ENCODE measurements at regions not wholly inside any gene's neighbourhood (a gene's known extent, or its start where the extent isn't known, plus 50 kb on each side); places are given as distances from the start of the nearest gene placed in this dataset.
A peak's percentile ranks its signal among the peaks of the same experiment; 100 is the strongest.
"Not testable (repeated sequence)": the region's sequence is repeated elsewhere in the genome, so short reads cannot be mapped to it uniquely, and the experiment has no call there.

- no peak for DNase-seq
Observed at GRCh38 chr10:64091897-64092296, 570.7 kb downstream of the REEP3 start.

DNA sequence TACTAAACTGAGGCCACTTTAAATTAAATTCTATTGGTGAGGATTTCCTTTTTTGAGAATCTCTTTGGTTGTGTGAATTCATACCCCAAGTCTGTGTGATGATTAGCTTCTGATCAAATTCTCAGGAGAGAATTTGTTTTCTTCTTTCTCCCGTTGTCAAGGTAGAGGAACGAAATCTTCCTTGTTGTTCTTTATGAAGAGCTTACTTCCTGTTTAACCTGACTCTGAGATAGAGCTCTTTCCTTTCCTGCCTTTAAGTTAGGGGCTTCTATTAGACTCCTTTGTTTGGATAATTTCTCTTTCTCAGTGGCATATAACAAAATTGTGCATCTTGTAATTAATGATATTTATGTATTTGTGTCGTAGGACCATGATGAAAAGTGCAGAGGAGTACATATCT is 572.1 kb downstream of the REEP3 start:
- DNase-seq, result no peak

DNA sequence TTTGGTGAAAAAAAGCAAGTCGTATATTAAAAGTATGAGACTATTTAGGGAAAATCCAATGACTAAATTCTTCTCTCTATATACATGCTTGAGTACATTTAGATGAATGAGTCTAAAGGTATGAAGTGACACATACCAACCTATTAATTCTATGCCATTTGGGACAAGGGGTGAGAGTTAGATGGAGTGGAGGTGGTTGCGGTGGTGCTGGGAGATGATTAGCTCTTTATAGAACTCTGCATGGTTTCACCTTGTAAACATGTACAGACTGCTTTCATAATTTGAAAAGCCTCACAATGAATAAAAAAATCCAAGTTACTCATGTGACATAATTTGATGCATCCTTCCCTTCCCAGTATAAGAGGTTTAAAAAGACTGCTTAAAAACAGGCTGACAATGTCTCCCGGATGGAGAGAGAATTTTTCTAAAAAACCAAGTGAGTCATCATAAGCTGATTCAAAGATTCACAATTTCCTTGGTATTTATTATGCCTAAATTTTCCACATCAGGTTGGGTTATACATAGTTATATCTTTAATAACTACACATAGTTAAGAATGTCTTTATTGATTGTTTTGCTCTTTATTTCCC is 572.8 kb downstream of the REEP3 start:
- DNase-seq, result no peak

- DNase-seq, result no peak
Observed at GRCh38 chr10:64096941-64097340, 575.7 kb downstream of the REEP3 start.

- no peak for DNase-seq
Observed at GRCh38 chr10:64097391-64098122, 576.4 kb downstream of the REEP3 start.

GRCh38 chr10:64098994-64099393 is 577.8 kb downstream of the REEP3 start:
- no peak for DNase-seq

DNA sequence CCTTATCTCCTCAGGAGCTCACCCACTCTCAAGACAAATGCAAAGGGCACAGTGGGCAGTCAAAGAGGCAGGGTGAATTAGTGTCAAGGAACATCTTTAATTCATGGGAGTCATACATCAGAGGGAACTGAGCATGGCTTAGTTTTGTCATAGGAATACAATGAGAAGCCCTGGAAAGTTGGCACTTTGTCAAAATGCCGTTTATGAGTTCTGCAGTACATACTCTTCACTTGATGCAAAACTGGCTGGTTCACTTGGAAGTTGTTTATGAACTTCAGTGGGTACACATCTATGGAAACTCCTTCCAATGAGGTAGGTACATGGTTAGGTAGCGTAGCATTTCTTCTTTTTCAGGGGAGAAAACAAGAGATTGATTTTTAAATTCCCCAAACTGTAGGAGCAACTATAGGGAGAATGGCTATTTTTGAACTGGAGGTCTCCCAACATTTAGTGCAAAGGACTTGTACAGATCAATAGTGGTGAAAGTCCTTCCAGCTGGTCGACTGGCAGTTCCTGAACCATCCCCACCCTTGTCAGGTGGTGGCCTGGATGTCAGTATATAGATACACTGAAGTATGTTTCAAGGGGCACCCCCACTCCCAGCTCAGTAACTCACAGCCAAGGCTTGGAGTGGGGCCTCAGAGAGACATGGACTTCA is 580.5 kb downstream of the REEP3 start:
- DNase-seq, result no peak

GRCh38 chr10:64102264-64102633 is 581.0 kb downstream of the REEP3 start:
- DNase-seq, result no peak

DNA sequence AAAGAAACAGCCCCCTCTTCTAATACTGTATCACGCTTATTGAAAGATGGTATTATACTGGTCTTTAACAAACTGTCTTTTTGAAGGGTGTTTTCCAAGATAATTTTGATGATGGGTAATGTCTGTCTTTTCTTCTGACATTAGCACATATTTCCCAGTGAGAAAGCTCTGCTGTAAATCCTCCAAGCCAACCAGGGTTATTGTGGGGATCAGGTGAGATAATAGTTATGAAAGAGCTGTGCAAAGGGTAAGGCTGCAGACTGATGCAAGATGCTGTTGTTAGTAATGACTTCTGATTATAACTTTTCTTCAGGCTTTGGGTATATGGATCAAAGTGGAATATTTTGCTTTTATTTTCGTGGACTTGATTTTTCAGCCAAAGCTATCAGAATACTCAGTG is 581.7 kb downstream of the REEP3 start:
- DNase-seq, result no peak

- DNase-seq, result no peak
Observed at GRCh38 chr10:64103750-64104470, 582.7 kb downstream of the REEP3 start.

GRCh38 chr10:64109926-64110495 is 588.8 kb downstream of the REEP3 start:
- no peak for DNase-seq

DNA sequence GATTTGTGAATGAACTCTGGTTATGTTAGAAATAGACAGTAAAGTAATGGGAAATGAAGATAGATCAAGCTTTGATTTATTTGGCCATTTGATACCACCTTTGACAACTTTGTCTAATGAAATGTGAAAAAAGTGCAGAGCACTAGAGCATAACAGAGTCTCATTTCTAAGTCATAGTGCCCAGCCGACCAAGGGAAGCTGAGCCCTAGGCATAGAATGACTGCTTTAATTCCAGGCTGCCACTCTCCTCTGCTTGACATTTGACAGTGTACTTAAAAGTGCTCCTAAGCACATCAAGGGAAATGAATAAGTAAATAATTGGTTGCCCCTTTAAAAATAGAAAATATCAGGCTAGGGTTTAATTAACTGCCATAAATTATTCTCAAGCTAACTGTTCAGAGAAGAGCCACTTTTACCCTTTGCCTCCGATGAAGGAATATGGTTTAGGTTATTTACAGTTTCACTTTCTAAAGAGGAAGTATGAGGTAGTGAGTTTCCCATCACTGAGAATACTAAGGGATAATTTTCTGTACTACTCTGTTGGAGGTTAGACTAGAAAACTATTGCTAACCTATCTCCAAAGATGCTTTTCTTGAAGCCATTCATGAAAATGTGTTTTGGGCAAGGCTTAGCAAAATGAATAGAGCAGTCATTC is 591.6 kb downstream of the REEP3 start:
- DNase-seq, result no peak

GRCh38 chr10:64113375-64113774 is 592.2 kb downstream of the REEP3 start:
- DNase-seq, result no peak

DNA sequence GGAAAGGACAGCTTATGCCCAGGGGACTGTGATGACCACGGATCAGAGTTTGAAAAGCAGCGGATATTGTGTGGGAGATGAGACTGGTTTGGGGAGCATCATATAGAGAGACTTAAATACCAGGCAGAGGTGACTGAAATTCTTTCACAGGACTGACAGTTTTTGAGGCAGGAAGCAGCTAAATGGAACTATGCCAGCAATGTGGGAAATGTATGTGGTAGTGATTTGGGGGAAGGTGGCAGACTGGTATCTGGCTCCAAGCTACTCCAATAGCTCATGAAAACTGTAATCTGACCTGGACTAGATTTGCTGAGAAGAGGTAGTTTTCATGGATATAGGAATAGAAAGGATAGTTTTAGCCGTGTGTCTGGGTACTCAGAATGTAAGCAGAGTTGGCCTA is 592.6 kb downstream of the REEP3 start:
- no peak for DNase-seq

DNA sequence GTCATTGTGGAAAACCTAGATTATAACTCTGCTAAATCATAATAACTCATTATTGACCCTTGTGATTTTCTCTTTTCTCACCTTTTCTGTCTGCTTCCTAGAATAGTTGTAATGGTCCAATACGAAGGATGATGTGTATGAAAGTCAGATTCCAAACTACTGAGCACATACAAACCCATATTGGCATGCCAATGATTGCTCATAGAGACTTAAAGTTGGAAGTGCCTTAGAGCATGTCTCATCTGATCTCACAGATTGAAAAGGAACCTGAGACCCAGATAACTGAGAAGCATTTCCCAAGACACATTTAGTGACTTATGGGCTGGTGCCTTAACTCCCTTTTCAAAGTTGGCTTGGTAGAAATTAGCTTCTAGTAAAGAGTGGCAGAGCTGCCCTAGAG is 594.3 kb downstream of the REEP3 start:
- DNase-seq, result no peak

DNA sequence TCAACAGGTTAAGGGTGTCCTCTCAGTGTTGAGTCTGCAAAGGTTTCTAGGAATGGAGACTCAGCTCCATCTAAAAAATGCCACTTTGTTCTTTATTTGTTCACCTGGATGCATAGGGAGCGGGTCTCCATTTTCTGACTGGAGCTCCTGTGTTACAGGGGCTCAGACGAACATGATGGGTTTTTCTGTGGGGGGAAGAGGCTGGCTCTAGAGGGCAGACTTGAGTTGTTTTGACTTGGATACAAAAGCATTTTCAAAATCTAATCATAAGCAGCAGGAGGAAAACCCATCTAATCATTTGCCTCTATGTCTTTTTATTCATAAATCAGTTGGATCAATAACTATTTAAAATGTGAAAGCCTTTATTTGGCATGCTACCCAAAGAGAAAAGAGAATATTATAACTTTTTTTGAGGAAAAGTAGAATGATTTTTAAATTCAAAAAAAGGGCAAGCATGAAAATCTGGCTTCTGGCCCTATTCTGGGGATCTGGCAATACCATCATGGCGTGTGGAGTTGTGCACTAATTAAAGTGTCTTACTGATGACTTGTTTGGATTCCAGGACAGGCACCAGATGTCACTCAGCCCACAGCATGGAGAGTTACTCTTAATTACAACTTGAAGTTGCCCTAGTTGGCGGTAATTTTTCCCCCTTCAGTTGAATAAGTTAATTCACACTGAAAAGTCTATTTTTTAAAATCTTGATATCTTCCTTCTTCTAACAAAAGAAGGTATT is 594.9 kb downstream of the REEP3 start:
- DNase-seq, result peak in 1 of 2 experiments; percentile 22

DNA sequence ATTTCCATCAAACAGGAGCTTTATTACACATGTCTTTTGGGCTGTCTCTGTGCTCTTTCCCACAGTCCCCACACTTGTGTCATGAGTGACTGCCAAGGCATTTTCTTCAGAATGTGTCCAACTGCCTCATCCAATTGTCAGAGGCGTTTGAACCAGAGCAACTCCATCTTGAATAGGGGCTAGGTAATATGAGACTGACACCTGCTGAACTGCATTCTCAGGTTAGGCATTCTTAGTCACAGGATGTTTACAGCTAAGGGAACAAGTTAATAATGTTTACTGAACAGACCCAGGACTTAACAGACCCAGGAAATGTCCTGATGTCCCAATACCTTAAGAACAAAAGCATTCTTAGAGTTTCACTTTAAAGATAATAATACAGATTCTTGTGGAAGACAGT is 595.5 kb downstream of the REEP3 start:
- no peak for DNase-seq

GRCh38 chr10:64118736-64119135 is 597.5 kb downstream of the REEP3 start:
- no peak for DNase-seq

DNA sequence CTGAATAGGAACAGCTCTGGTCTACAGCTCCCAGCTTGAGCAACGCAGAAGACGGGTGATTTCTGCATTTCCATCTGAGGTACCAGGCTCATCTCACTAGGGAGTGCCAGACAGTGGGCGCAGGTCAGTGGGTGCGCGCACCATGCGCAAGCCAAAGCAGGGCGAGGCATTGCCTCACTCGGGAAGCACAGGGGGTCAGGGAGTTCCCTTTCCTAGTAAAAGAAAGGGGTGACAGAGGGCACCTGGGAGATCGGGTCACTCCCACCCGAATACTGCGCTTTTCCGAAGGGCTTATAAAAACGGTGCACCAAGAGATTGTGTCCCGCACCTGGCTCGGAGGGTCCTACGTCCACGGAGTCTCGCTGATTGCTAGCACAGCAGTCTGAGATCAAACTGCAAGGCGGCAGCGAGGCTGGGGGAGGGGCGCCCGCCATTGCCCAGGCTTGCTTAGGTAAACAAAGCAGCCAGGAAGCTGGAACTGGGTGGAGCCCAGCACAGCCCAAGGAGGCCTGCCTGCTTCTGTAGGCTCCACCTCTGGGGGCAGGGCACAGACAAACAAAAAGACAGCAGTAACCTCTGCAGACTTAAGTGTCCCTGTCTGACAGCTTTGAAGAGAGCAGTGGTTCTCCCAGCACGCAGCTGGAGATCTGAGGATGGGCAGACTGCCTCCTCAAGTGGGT is 599.2 kb downstream of the REEP3 start:
- not testable (repeated sequence) for DNase-seq

DNA sequence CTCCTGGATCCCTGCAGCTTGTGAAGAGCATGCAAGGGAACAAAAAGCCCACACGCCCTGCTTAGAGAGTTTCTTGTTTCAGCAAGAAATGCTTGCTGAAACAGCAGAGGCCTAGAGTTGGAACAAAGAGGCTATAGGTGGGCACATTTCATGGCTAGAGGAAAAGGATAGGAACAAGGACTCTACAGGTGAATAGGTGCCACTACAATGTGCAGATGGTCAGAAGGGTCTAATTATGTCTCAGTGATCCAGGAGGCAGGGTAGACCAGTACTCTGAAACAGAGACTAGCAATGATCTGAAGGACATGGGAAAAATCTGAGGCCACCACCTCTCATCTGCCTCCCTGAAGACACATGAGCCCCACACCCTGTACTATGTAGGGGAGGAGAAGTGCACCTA is 609.0 kb downstream of the REEP3 start:
- no peak for DNase-seq

DNA sequence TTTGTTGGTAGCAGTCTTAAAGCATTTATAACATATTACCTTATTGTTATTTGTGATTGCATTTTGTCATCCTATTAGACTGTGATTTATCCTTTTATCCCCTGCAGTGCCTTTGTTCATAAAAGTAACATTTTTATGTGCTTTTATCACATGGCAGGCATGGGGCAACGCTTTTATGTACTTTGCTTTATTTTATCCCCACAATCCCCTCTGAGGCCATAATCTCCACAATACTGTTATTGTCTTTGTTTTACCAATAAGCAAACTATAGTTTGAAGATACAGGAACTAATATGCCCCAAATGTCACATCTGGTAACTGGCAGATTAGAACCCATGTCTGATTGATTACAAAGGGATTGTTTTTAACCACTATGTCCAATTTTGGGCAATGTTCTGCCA is 613.5 kb downstream of the REEP3 start:
- DNase-seq, result no peak

GRCh38 chr10:64142395-64142794 is 621.2 kb downstream of the REEP3 start:
- no peak for DNase-seq

All from NCI-H2081 (cell line).